ENCODE measurements at regions not wholly inside any gene's neighbourhood (a gene's known extent, or its start where the extent isn't known, plus 50 kb on each side); places are given as distances from the start of the nearest gene placed in this dataset.

DNA sequence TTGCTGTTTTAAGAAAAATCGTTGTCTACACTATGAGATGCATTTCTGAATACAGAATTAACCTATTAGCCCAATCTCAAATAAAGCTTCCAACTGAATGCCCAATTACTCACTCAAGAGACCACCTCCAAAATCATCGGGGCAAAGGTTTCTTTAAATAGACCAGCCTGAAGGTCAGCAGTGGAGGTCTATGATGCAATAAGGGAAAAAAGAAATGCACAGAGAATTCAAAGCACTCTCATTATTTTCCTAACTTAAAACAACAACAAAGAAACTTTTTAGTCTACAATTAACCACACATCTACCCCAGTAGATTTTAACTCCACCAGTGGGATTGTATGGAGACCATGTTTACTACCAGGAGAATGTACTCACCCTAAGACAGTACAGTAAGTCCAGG, 657.7 kb upstream of the CCDC54 start:
- TF ChIP-seq POLR2A (IDR thresholded peaks at IDR 0.05), result no peak
- TF ChIP-seq, protein P1, sequence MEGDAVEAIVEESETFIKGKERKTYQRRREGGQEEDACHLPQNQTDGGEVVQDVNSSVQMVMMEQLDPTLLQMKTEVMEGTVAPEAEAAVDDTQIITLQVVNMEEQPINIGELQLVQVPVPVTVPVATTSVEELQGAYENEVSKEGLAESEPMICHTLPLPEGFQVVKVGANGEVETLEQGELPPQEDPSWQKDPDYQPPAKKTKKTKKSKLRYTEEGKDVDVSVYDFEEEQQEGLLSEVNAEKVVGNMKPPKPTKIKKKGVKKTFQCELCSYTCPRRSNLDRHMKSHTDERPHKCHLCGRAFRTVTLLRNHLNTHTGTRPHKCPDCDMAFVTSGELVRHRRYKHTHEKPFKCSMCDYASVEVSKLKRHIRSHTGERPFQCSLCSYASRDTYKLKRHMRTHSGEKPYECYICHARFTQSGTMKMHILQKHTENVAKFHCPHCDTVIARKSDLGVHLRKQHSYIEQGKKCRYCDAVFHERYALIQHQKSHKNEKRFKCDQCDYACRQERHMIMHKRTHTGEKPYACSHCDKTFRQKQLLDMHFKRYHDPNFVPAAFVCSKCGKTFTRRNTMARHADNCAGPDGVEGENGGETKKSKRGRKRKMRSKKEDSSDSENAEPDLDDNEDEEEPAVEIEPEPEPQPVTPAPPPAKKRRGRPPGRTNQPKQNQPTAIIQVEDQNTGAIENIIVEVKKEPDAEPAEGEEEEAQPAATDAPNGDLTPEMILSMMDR (IDR thresholded peaks at IDR 0.05), result no peak

Data from uterus (tissue), 2 donors.